HCT116 (cell line): ENCODE measurements at regions not wholly inside any gene's neighbourhood (a gene's known extent, or its start where the extent isn't known, plus 50 kb on each side); places are given as distances from the start of the nearest gene placed in this dataset.

ENCODE experiments used
- ATAC-seq: fragments of 200-7000 bp; cut with Tn5 transposase; 2 replicates; pipeline ENCODE4 v1.9.1; 2020; ENCODE audit warnings: mild to moderate bottlenecking, moderate library complexity
- BruUV-seq: library from RNA; stranded (reverse); fragments of 400-500 nt; replicated peaks from 2 replicates; lab custom pipeline; 2021; lab: Mats Ljungman, UMichigan
- CTCF ChIA-PET: fragments of 300-600 bp; sonication (Branson Sonifier 250); formaldehyde crosslinking; loops from one replicate; lab custom pipeline; 2021; ENCODE audit warnings: antibody characterized with exemption; lab: Charles Lee
- POLR2A ChIA-PET: fragments of 300-600, 350-600 bp; sonication (Branson Sonifier 250); formaldehyde crosslinking; loops from one replicate; lab custom pipeline; 2021; ENCODE audit warnings: antibody characterized with exemption; lab: Charles Lee
- RAD21 ChIA-PET, 2 experiments: fragments of 300-600 bp; sonication (Branson Sonifier 250); formaldehyde crosslinking; loops; one replicate each; lab custom pipeline; 2023; ENCODE audit warnings: low total read pairs in 2 of 2; ENCODE audit not compliant: uncharacterized antibody in 2 of 2, unreplicated experiment in 2 of 2, low non-redundant PET in 1 of 2; lab: Charles Lee
- DNase-seq: peaks from one replicate; pipeline ENCODE4 v3.0.0-alpha.2; 2010; ENCODE audit warnings: low read depth, low spot score
- H2AFZ ChIP-seq: fragments of 200-600 bp; shearing (Covaris generic), sonication (generic); 2 replicates; pipeline ENCODE4 v1.6.1; 2017; ENCODE audit warnings: low read depth, mixed run types, mixed read lengths, antibody characterized with exemption, low read length; ENCODE audit not compliant: poor library complexity, severe bottlenecking
- H3K27ac ChIP-seq: 2 replicates; pipeline ENCODE4 v1.5.1; 2012; ENCODE audit warnings: low read depth, low read length
- H3K27me3 ChIP-seq: fragments of 200-600 bp; sonication (generic); 2 replicates; pipeline ENCODE4 v1.6.1; 2016; ENCODE audit warnings: mixed run types, low read length, mixed read lengths; ENCODE audit not compliant: insufficient read depth
- H3K36me3 ChIP-seq, 2 experiments: fragments of 200-500 bp in 1 of 2; fragments of 200-600 bp in 1 of 2; sonication (Bioruptor generic) in 1 of 2; sonication (generic) in 1 of 2; 2 replicates each; pipeline versions ENCODE4 v1.5.1 to v1.6.1; 2014 to 2016; ENCODE audit warnings: low read length in 2 of 2, inconsistent platforms in 1 of 2, mixed read lengths in 1 of 2, mixed run types in 1 of 2; ENCODE audit not compliant: insufficient read depth in 2 of 2, control insufficient read depth in 1 of 2
- H3K4me1 ChIP-seq, 2 experiments: fragments of 200-600 bp in 1 of 2; sonication (generic) in 1 of 2; 2 replicates each; pipeline versions ENCODE4 v1.5.1 to v1.6.1; 2012 to 2017; ENCODE audit warnings: low read length in 2 of 2, inconsistent platforms in 1 of 2, mild to moderate bottlenecking in 1 of 2, mixed read lengths in 1 of 2, mixed run types in 1 of 2, moderate library complexity in 1 of 2; ENCODE audit not compliant: insufficient read depth in 2 of 2, control insufficient read depth in 1 of 2
- H3K4me2 ChIP-seq: fragments of 200-600 bp; sonication (generic); 2 replicates; pipeline ENCODE4 v1.6.1; 2017; ENCODE audit warnings: mixed run types, low read length, mixed read lengths
- H3K4me3 ChIP-seq, 2 experiments: fragments of 200-600 bp in 1 of 2; sonication (generic) in 1 of 2; replicated peaks in 1 of 2; 2 replicates each; pipeline ENCODE4 v1.5.1; 2011 to 2016; ENCODE audit warnings: low read length in 2 of 2, control low read depth in 1 of 2, low read depth in 1 of 2, mild to moderate bottlenecking in 1 of 2, mixed read lengths in 1 of 2, mixed run types in 1 of 2
- H3K79me2 ChIP-seq: fragments of 200-600 bp; sonication (generic); 2 replicates; pipeline ENCODE4 v1.6.1; 2017; ENCODE audit warnings: mild to moderate bottlenecking, mixed run types, low read length, moderate library complexity, mixed read lengths; ENCODE audit not compliant: insufficient read depth
- H3K9ac ChIP-seq: fragments of 200-600 bp; sonication (generic); 2 replicates; pipeline ENCODE4 v1.6.1; 2016; ENCODE audit warnings: low read length, mixed read lengths
- H3K9me2 ChIP-seq: fragments of 200-600 bp; sonication (generic), shearing (Covaris generic); 2 replicates; pipeline ENCODE4 v1.6.1; 2017; ENCODE audit warnings: mixed run types, mild to moderate bottlenecking, moderate library complexity; ENCODE audit not compliant: insufficient read depth
- H3K9me3 ChIP-seq, 2 experiments: fragments of 200-500 bp in 1 of 2; fragments of 200-600 bp in 1 of 2; sonication (Bioruptor generic) in 1 of 2; sonication (generic) in 1 of 2; 2 replicates each; pipeline ENCODE4 v1.6.1; 2014 to 2017; ENCODE audit warnings: low read length in 2 of 2, mixed read lengths in 2 of 2, inconsistent platforms in 1 of 2, low read depth in 1 of 2, mild to moderate bottlenecking in 1 of 2, mixed run types in 1 of 2, moderate library complexity in 1 of 2; ENCODE audit not compliant: control insufficient read depth in 1 of 2, insufficient read depth in 1 of 2
- H4K20me1 ChIP-seq: fragments of 200-600 bp; sonication (generic), shearing (Covaris generic); 2 replicates; pipeline ENCODE4 v1.6.1; 2017; ENCODE audit warnings: mixed run types, mild to moderate bottlenecking, moderate library complexity; ENCODE audit not compliant: insufficient read depth
- CBX3 ChIP-seq: IDR thresholded peaks from 2 replicates; pipeline ENCODE4 v1.6.1; 2012; ENCODE audit warnings: low read depth
- CTCF ChIP-seq, 3 experiments: fragments of 200-600 bp in 1 of 3; sonication (generic) in 1 of 3; IDR thresholded peaks in 2 of 3; conservative IDR thresholded peaks in 1 of 3; 2 replicates each; pipeline ENCODE4 v1.5.1; 2012 to 2017; ENCODE audit warnings: low read depth in 2 of 3, low read length in 2 of 3, antibody characterized with exemption in 1 of 3, borderline replicate concordance in 1 of 3, control low read depth in 1 of 3, mild to moderate bottlenecking in 1 of 3, mixed read lengths in 1 of 3, mixed run types in 1 of 3, moderate library complexity in 1 of 3; ENCODE audit not compliant: insufficient read depth in 1 of 3
- ELF1 ChIP-seq: IDR thresholded peaks from 2 replicates; pipeline ENCODE4 v1.6.1; 2012; ENCODE audit warnings: low read depth, borderline replicate concordance
- FOSL1 ChIP-seq: IDR thresholded peaks from 2 replicates; pipeline ENCODE4 v1.6.1; 2012; ENCODE audit warnings: low read depth
- JUND ChIP-seq: IDR thresholded peaks from 2 replicates; pipeline ENCODE4 v1.6.1; 2012
- POLR2A ChIP-seq: IDR thresholded peaks from 2 replicates; pipeline ENCODE4 v1.7.0; 2011; ENCODE audit warnings: borderline replicate concordance; ENCODE audit not compliant: insufficient read depth, insufficient read length; ENCODE audit errors: extremely low read depth
- RAD21 ChIP-seq: IDR thresholded peaks from 2 replicates; pipeline ENCODE4 v1.6.1; 2012; ENCODE audit warnings: low read depth, mild to moderate bottlenecking
- SIN3A ChIP-seq: IDR thresholded peaks from 2 replicates; pipeline ENCODE4 v1.6.1; 2012; ENCODE audit warnings: low read depth
- SP1 ChIP-seq: IDR thresholded peaks from 2 replicates; pipeline ENCODE4 v1.6.1; 2012; ENCODE audit warnings: low read depth
- SRF ChIP-seq: IDR thresholded peaks from 2 replicates; pipeline ENCODE4 v1.6.1; 2012; ENCODE audit warnings: low read depth
- YY1 ChIP-seq: IDR thresholded peaks from 2 replicates; pipeline ENCODE4 v1.6.1; 2011; ENCODE audit warnings: low read length, low read depth, moderate library complexity, mild to moderate bottlenecking; ENCODE audit not compliant: insufficient replicate concordance; ENCODE audit errors: extremely low read depth
- ZNF274 ChIP-seq: fragments of 200-500 bp; sonication (Bioruptor generic); IDR thresholded peaks from 2 replicates; pipeline ENCODE4 v1.6.1; 2014; ENCODE audit warnings: mild to moderate bottlenecking, low read depth, low read length, inconsistent platforms
- intact Hi-C: fragments of 100-400 bp; cut with micrococcal nuclease; formaldehyde crosslinking; loops from 2 replicates; pipeline ENCODE4 v1.10.0; 2022
- TF ChIP-seq, protein P1 (sequence below): IDR thresholded peaks from 2 replicates; pipeline ENCODE4 v1.6.1; 2012
- TF ChIP-seq, protein P2 (sequence below): IDR thresholded peaks from 2 replicates; pipeline ENCODE4 v1.6.1; 2012
- TF ChIP-seq, protein P3 (sequence below): IDR thresholded peaks from 2 replicates; pipeline ENCODE4 v1.6.1; 2012; ENCODE audit warnings: low read depth

DNA sequence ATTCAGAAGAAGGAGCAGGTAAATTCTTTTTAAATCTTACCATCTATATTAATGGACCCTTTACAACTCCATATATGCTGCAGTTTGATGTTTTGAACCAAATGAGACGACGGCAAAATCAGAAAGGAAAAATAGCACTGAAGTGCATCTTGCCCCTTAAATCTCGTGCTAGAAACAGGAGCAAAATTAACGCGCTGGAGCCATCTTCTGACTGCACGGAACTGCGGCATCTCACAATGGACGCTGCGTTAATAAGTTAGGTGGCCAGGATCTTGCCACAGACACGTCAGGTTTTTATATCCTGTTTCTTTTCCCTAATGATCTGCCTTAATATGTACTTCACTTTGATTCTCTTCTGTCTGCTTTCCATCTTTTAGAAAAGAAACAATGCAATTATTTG, 354.5 kb downstream of the TFEC start:
- Histone ChIP-seq H3K4me2 (peak overlapping the region; percentile 70), H3K4me1 (peaks cover 0 to 7% of the 10 kb centered on the region in 2 experiments; a peak in 1 of 4 replicates), H3K9me3 (no peaks in the 10 kb centered on the region), H3K4me3 (peak overlapping the region; percentile 14 to 16), H3K27ac (no peak overlapping the region), H3K79me2 (no peaks in the 10 kb centered on the region), H3K9ac (no peak overlapping the region), H4K20me1 (no peaks in the 10 kb centered on the region), H3K36me3 (no peaks in the 10 kb centered on the region), H3K27me3 (no peaks in the 10 kb centered on the region), H3K9me2 (no peaks in the 10 kb centered on the region), H2AFZ (peak overlapping the region; percentile 95)
- BruUV-seq, result no TSS peak
- intact Hi-C loops, result loop anchor here (5.0 to 10.0 kb wide), 2 partner anchors 809 to 1591 kb away; no protein-coding TSS in a partner anchor
- ChIA-PET RAD21 (no interaction called here), POLR2A (no interaction called here), CTCF (interaction anchor here (1.6 kb wide), 1 partner anchor 186 kb away, joined by 3 read pairs; no protein-coding TSS in a partner anchor)
- peak; percentile 42 for DNase-seq
- TF ChIP-seq CTCF (IDR thresholded peaks at IDR 0.05 in 2 of 3, conservative IDR thresholded peaks at IDR 0.05 in 1 of 3; ENCODE audit: borderline replicate concordance in 1 of 3, insufficient read depth in 1 of 3, low read depth in 2 of 3, low read length in 2 of 3), result peak in 2 of 3 experiments; percentile 32 to 34; a peak in 3 of 6 replicates
- no peak for TF ChIP-seq SP1
- no peak for TF ChIP-seq SRF
- no peak for TF ChIP-seq JUND
- peak; percentile 69 for TF ChIP-seq YY1
- TF ChIP-seq, protein P1, sequence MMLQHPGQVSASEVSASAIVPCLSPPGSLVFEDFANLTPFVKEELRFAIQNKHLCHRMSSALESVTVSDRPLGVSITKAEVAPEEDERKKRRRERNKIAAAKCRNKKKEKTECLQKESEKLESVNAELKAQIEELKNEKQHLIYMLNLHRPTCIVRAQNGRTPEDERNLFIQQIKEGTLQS, result no peak
- TF ChIP-seq, protein P2, sequence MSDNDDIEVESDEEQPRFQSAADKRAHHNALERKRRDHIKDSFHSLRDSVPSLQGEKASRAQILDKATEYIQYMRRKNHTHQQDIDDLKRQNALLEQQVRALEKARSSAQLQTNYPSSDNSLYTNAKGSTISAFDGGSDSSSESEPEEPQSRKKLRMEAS, result no peak
- no peak for TF ChIP-seq FOSL1
- TF ChIP-seq ELF1, result no peak
- no peak for TF ChIP-seq ZNF274
- no peak for TF ChIP-seq SIN3A
- TF ChIP-seq, protein P3, sequence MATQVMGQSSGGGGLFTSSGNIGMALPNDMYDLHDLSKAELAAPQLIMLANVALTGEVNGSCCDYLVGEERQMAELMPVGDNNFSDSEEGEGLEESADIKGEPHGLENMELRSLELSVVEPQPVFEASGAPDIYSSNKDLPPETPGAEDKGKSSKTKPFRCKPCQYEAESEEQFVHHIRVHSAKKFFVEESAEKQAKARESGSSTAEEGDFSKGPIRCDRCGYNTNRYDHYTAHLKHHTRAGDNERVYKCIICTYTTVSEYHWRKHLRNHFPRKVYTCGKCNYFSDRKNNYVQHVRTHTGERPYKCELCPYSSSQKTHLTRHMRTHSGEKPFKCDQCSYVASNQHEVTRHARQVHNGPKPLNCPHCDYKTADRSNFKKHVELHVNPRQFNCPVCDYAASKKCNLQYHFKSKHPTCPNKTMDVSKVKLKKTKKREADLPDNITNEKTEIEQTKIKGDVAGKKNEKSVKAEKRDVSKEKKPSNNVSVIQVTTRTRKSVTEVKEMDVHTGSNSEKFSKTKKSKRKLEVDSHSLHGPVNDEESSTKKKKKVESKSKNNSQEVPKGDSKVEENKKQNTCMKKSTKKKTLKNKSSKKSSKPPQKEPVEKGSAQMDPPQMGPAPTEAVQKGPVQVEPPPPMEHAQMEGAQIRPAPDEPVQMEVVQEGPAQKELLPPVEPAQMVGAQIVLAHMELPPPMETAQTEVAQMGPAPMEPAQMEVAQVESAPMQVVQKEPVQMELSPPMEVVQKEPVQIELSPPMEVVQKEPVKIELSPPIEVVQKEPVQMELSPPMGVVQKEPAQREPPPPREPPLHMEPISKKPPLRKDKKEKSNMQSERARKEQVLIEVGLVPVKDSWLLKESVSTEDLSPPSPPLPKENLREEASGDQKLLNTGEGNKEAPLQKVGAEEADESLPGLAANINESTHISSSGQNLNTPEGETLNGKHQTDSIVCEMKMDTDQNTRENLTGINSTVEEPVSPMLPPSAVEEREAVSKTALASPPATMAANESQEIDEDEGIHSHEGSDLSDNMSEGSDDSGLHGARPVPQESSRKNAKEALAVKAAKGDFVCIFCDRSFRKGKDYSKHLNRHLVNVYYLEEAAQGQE, result no peak
- TF ChIP-seq POLR2A, result no peak
- TF ChIP-seq RAD21, result peak; percentile 77
- no peak for TF ChIP-seq CBX3
- peak; percentile 80 for ATAC-seq
